COLO829 (cell line): ENCODE measurements at regions not wholly inside any gene's neighbourhood (a gene's known extent, or its start where the extent isn't known, plus 50 kb on each side); places are given as distances from the start of the nearest gene placed in this dataset.
"Not testable (repeated sequence)": the region's sequence is repeated elsewhere in the genome, so short reads cannot be mapped to it uniquely, and the experiment has no call there.

Experiments
- DNase-seq: peaks from one replicate; pipeline ENCODE4 v3.0.0; 2012; ENCODE audit warnings: low spot score

GRCh38 chr2:184336688-184337087, 261.6 kb upstream of the ZNF804A start:
- no peak for DNase-seq

DNA sequence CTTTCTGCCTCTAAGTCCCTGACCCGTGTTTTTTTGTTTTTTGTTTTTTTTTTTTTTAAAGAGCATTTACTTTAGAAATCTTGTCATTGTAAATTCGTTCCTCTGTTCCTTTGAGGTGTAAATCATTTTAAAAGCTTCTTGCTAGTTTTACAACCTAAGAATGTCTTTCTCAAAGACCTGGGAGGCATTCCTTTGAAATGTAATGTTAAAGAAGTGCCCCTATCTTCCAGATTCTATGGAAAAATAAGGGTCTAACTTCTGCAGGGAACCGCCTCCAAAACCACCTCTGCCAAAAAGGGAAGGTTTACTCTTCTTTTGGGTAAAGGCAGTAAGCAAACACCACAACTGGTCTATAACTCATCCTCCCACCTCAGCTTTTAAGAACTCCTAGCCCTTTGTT, 259.6 kb upstream of the ZNF804A start:
- no peak for DNase-seq

DNA sequence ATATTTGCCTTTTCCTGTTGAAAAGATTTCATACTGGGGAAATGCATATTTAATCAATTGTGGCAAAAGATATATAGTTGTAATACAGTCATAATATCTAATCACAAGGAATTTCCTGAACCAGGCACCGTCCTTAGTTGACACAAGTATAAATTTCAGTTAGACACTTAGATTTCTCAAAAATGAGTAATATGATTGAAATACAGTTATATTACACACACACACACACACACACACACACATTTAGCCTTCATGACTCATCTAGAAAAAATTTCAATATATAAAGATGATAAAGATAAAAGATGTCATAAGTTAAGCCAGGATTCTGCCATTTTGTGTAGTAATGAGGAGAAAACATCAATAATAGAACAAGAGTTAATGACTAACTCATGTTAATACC, 258.4 kb upstream of the ZNF804A start:
- no peak for DNase-seq

- no peak for DNase-seq
Observed at GRCh38 chr2:184346338-184346862, 251.9 kb upstream of the ZNF804A start.

GRCh38 chr2:184351126-184351525, 247.2 kb upstream of the ZNF804A start:
- DNase-seq: no peak

DNA sequence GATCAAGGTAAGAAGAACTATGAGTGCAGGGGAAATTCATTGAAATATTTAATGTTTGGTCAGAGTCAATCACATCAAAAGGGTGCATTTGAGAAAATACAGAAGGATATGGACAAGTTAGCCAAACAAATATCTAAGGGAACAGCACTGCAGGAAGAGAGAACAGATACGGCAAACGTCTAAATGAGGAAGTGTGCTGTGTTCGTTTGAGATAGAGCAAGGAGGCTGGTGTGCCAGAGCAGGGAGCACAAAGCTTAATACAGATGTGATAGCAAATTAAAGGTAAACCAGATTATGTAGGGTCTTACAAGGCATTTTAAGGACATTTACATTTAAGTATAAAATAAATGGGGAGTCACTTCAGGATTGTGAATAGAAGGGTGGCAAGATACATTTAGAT, 241.3 kb upstream of the ZNF804A start:
- no peak for DNase-seq

DNA sequence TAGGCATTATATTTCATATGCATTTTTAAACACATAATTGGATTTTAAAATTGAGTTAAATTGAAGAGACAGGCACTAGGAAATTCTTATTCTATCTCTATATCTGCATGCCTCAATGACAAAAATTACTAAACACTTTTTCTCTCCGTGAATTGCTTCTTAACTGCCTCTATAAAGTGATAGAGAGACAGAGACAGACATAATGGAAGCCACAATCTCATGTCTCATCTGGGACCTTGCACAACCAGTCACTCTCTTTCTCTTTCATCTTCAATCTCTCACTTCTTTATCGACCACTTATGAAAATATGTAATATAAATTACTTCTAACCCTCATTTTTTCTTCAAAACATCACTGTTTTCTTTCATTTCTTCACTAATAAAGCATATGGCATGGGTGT, 238.9 kb upstream of the ZNF804A start:
- DNase-seq: no peak

DNA sequence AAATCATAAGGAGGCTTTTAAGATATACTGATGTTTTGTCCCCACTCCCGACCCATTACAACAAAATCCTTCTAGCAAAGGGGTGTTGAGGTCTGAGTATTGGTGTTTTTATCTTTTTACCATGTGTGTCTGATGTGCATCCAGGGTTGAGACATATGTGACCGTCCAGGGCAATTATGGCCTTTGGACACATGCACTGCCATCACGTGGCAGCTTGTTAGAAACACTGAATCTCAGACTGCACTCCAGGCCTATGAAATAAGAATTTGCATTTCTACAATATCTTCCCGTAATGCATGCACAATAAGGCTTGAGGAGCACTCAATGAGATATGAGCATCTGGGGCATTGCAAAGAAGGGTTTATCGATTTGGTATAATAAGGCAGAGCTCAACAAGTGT, 235.1 kb upstream of the ZNF804A start:
- no peak for DNase-seq

GRCh38 chr2:184367211-184367610, 231.1 kb upstream of the ZNF804A start:
- no peak for DNase-seq

DNA sequence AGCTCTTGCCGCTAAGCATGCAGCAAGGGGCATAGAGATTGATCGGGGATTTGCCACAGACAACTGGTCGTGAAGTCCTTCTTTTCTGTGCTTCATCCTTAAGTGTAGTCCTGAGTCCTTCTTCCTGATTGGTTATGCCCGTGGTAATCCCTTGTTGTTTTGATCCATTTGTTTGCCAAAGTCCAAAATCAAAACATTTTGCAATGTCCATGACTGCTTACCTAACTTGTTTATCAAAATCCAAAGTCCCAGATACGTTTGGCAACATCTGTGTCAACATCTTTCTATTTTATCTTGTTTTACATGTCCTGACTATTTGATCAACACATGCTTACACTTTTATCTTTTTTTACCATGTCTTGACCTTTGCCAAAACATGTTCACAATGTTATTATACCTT, 229.0 kb upstream of the ZNF804A start:
- DNase-seq: no peak

GRCh38 chr2:184370954-184371353, 227.4 kb upstream of the ZNF804A start:
- DNase-seq: no peak

GRCh38 chr2:184371641-184372040, 226.7 kb upstream of the ZNF804A start:
- DNase-seq: peak; percentile 22

DNA sequence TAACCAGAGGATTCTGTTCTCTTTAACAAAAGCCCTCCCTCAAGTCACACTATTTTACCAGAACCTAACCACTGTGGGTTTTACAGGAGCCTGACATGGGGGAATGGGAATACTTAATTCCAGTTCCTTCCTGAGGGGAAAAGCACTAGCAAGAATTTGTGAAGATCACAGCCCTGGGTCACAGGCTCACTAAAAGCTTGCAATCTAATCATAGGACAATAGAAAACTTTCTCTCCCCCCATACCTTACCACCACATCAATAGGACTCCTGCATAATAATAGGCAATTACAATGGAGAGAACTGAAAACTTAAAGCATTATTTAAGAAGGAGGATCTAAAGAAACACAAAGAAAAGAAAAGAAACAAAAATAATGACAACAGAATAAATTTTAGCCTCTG, 225.8 kb upstream of the ZNF804A start:
- no peak for DNase-seq

DNA sequence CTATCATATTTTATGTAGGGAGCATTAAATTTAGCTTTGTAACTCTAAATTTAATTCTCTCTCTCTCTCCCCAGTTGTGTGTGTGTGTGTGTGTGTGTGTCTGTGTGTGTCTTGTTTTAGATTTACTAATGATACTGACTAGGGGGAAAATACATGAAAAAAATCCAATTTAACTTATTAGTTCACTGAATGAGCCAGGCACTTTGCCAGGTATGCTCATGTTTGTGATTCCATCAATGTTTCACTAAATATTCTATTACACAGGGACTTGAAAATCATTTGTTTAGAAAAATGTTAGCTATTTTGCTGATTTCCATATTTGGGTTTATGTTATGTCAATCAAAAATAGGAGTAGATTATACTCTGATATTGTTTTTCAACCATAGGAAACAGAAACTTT, 203.7 kb upstream of the ZNF804A start:
- DNase-seq: no peak

DNA sequence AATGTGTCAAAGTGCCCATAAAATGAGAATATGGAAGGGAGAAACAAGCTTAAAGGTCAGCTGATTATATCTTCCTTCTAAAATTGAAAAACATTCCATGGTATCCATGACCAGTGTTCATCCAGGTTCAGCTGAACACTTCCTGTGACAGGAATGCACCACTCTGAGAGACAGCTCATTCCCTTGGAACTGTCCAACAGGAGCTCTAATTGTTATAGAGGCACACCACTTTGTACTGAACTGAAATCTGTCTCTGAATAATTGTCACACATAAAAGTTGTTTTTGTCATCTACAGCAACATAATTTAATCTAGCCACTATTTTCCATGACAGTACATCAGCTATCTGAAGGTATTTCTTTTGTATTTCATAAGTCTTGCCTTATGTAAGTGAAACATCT, 195.9 kb upstream of the ZNF804A start:
- DNase-seq: no peak

DNA sequence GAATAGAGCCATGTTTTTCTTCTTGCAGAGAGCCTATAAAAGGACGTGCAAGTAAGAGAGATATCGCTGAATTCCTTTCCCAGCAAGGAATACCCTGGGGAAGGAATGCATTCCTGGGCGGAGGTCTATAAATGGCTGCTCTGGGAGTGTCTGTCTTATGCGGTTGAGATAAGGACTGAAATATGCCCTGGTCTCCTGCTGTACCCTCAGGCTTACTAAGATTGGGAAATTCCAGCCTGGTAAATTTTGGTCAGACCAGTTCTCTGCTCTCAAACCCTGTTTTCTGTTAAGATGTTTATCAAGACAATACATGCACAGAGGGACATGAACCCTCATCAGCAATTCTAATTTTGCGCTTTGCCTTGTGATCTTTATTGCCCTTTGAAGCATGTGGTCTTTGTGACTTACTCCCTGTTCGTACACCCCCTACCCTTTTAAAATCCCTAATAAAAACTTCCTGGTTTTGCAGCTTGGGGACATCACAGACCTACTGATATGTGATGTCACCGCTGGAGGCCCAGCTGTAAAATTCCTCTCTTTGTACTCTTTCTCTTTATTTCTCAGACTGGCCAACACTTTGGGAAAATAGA, 191.2 kb upstream of the ZNF804A start:
- not testable (repeated sequence) for DNase-seq

DNA sequence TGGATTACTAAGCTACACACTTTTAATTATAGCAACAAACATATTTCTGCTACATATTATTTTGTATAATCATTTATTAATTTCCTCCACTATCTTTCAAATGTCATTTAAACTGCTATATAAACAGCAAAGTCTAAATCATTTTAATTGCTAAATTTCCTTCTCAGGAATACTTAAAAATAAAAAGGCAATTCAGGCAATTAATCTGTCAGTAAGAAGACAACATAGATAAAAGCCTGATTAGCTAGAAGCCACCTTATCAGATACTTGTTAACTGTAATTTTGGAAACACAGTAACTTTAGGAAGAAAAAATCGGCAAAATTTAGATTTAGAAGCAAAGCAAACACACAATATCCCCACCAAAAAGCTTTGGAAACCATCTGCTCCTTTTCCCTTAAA, 188.2 kb upstream of the ZNF804A start:
- DNase-seq: no peak

DNA sequence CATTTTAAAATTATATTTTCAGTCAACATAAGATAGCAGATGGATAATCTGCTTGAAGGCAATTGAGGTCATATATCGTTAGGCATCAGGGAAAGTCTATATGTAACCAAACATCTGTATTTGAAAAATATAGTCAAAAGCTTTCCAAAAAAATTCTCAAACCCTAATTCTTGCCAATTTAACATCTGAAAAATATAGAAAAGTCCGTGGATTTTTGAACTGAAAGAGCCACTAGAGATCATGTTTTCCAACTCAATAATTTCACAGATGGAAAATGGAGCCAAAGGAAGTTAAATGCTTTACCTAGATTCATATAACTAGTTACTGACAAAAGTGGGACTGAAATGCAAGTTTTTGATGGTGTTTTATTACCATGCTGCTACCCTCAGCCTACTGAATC, 185.1 kb upstream of the ZNF804A start:
- no peak for DNase-seq

GRCh38 chr2:184413671-184414229, 184.6 kb upstream of the ZNF804A start:
- no peak for DNase-seq

GRCh38 chr2:184416146-184416913, 182.0 kb upstream of the ZNF804A start:
- no peak for DNase-seq

GRCh38 chr2:184419744-184420143, 178.6 kb upstream of the ZNF804A start:
- DNase-seq: no peak

- DNase-seq: not testable (repeated sequence)
Observed at GRCh38 chr2:184421456-184421855, 176.9 kb upstream of the ZNF804A start.

DNA sequence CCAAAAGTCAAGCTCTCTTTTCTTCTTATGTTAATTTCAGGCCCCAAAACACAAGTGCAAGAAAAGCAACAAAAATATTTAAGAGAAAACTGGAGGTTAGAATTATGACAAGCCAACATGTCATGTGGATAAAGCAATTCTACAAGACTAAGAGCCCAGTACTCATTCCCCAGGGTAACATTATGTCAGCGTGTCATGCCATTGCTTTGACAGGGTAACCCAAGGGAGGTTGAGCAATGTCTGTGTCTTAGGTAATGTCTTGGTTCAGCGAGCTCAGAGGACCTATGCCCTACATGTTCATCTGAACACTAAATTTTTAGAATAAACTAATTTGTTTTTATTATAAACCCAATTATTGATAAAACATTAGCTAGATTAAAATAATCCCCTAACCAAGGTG, 173.2 kb upstream of the ZNF804A start:
- DNase-seq: no peak
